NCI-H1694 treated with DMSO at 0.1 percent for 48 hours (cell line): ENCODE measurements at regions not wholly inside any gene's neighbourhood (a gene's known extent, or its start where the extent isn't known, plus 50 kb on each side); places are given as distances from the start of the nearest gene placed in this dataset.

Experiments
- DNase-seq: peaks from one replicate; lab custom pipeline; 2025; lab: John Stamatoyannopoulos, UW

GRCh38 chr10:129331207-129331838 lies 135.7 kb upstream of the MGMT start:
- DNase-seq: peak; percentile 1

GRCh38 chr10:129331839-129332220 lies 135.2 kb upstream of the MGMT start:
- DNase-seq: no peak

- peak; percentile 3 for DNase-seq
These were observed 134.6 kb upstream of the MGMT start for GRCh38 chr10:129332476-129332875.

- DNase-seq: no peak
These were observed 133.3 kb upstream of the MGMT start for GRCh38 chr10:129333706-129334105.

- DNase-seq: no peak
These were observed 132.8 kb upstream of the MGMT start for GRCh38 chr10:129334266-129334665.

GRCh38 chr10:129335396-129335795 lies 131.6 kb upstream of the MGMT start:
- no peak for DNase-seq

- DNase-seq: peak; percentile 36
These were observed 131.1 kb upstream of the MGMT start for GRCh38 chr10:129335942-129336341.

- no peak for DNase-seq
These were observed 127.8 kb upstream of the MGMT start for GRCh38 chr10:129339191-129339590.

- DNase-seq: no peak
These were observed 127.2 kb upstream of the MGMT start for GRCh38 chr10:129339841-129340240.

- DNase-seq: no peak
These were observed 126.0 kb upstream of the MGMT start for GRCh38 chr10:129341087-129341486.

- DNase-seq: no peak
These were observed 124.7 kb upstream of the MGMT start for GRCh38 chr10:129342385-129342784.

GRCh38 chr10:129343141-129343540 lies 123.9 kb upstream of the MGMT start:
- no peak for DNase-seq

- no peak for DNase-seq
These were observed 122.9 kb upstream of the MGMT start for GRCh38 chr10:129344103-129344502.

- no peak for DNase-seq
These were observed 122.2 kb upstream of the MGMT start for GRCh38 chr10:129344731-129345355.

GRCh38 chr10:129345763-129346162 lies 121.3 kb upstream of the MGMT start:
- DNase-seq: no peak

- no peak for DNase-seq
These were observed 116.4 kb upstream of the MGMT start for GRCh38 chr10:129350690-129351089.

- DNase-seq: no peak
These were observed 113.9 kb upstream of the MGMT start for GRCh38 chr10:129353101-129353500.

- no peak for DNase-seq
These were observed 107.0 kb upstream of the MGMT start for GRCh38 chr10:129360046-129360445.

- DNase-seq: no peak
These were observed 105.2 kb upstream of the MGMT start for GRCh38 chr10:129361676-129362376.

GRCh38 chr10:129364949-129365348 lies 102.1 kb upstream of the MGMT start:
- DNase-seq: no peak

GRCh38 chr10:129365767-129366402 lies 101.2 kb upstream of the MGMT start:
- no peak for DNase-seq

GRCh38 chr10:129366450-129366849 lies 100.6 kb upstream of the MGMT start:
- DNase-seq: no peak

GRCh38 chr10:129369566-129369965 lies 97.5 kb upstream of the MGMT start:
- DNase-seq: no peak
